GM21367 (cell line): ENCODE measurements at regions not wholly inside any gene's neighbourhood (a gene's known extent, or its start where the extent isn't known, plus 50 kb on each side); places are given as distances from the start of the nearest gene placed in this dataset.

ENCODE experiments used
- ATAC-seq: cut with Tn5 transposase; IDR thresholded peaks from one replicate; pipeline ENCODE4 v1.9.1; 2021; ENCODE audit not compliant: unreplicated experiment

- no peak for ATAC-seq
Measured at GRCh38 chr13:22169473-22169872, 498.6 kb downstream of the FGF9 start.

- no peak for ATAC-seq
Measured at GRCh38 chr13:22173610-22174009, 502.7 kb downstream of the FGF9 start.

GRCh38 chr13:22175241-22175640 is 504.4 kb downstream of the FGF9 start:
- ATAC-seq: no peak

- ATAC-seq: no peak
Measured at GRCh38 chr13:22175815-22176214, 504.9 kb downstream of the FGF9 start.

GRCh38 chr13:22176968-22177520 is 506.2 kb downstream of the FGF9 start:
- no peak for ATAC-seq

GRCh38 chr13:22178878-22179277 is 508.0 kb downstream of the FGF9 start:
- no peak for ATAC-seq

GRCh38 chr13:22187329-22187728 is 516.5 kb downstream of the FGF9 start:
- ATAC-seq: no peak

GRCh38 chr13:22189176-22190048 is 518.5 kb downstream of the FGF9 start:
- ATAC-seq: no peak

- no peak for ATAC-seq
Measured at GRCh38 chr13:22193070-22193469, 522.2 kb downstream of the FGF9 start.

GRCh38 chr13:22194106-22194805 is 523.4 kb downstream of the FGF9 start:
- ATAC-seq: no peak

- ATAC-seq: no peak
Measured at GRCh38 chr13:22195726-22196125, 524.9 kb downstream of the FGF9 start.

- ATAC-seq: no peak
Measured at GRCh38 chr13:22196777-22197176, 525.9 kb downstream of the FGF9 start.

GRCh38 chr13:22198001-22198400 is 527.1 kb downstream of the FGF9 start:
- ATAC-seq: no peak

GRCh38 chr13:22198641-22199217 is 527.9 kb downstream of the FGF9 start:
- ATAC-seq: no peak

GRCh38 chr13:22200440-22200839 is 529.6 kb downstream of the FGF9 start:
- no peak for ATAC-seq

- no peak for ATAC-seq
Measured at GRCh38 chr13:22201375-22201925, 530.6 kb downstream of the FGF9 start.

- no peak for ATAC-seq
Measured at GRCh38 chr13:22210134-22210930, 539.5 kb downstream of the FGF9 start.

- no peak for ATAC-seq
Measured at GRCh38 chr13:22211876-22212275, 541.0 kb downstream of the FGF9 start.

GRCh38 chr13:22212576-22212975 is 541.7 kb downstream of the FGF9 start:
- no peak for ATAC-seq

- no peak for ATAC-seq
Measured at GRCh38 chr13:22214184-22214583, 543.3 kb downstream of the FGF9 start.

GRCh38 chr13:22218797-22219196 is 547.9 kb downstream of the FGF9 start:
- ATAC-seq: no peak
